ENCODE measurements at regions not wholly inside any gene's neighbourhood (a gene's known extent, or its start where the extent isn't known, plus 50 kb on each side); places are given as distances from the start of the nearest gene placed in this dataset.
"Not testable (repeated sequence)": the region's sequence is repeated elsewhere in the genome, so short reads cannot be mapped to it uniquely, and the experiment has no call there.

DNA sequence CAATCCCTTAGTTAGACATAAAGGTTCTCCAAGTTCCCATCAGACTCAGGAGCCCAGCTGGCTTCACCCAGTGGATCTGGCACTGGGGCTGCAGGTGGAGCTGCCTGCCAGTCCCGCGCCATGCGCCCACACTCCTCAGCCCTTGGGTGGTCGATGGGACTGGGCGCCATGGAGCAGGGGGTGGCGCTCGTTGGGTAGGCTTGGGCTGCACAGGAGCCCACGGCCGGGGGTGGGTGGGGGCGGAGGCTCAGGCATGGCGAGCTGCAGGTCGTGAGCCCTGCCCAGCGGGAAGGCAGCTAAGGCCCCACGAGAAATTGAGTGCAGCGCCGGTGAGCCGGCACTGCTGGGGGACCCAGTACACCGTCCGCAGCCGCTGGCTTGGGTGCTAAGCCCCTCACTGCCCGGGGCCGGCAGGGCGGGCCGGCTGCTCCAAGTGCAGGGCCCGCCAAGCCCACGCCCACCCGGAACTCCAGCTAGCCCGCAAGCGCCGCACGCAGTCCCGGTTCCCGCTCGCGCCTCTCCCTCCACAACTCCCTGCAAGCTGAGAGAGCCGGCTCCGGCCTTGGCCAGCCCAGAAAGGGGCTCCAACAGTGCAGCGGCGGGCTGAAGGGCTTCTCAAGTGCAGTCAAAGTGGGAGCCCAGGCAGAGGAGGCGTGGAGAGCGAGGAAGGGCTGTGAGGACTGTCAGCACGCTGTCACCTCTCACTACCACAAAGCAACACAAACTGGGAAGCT, 584.3 kb upstream of the COBL start:
- TF ChIP-seq, protein P1, sequence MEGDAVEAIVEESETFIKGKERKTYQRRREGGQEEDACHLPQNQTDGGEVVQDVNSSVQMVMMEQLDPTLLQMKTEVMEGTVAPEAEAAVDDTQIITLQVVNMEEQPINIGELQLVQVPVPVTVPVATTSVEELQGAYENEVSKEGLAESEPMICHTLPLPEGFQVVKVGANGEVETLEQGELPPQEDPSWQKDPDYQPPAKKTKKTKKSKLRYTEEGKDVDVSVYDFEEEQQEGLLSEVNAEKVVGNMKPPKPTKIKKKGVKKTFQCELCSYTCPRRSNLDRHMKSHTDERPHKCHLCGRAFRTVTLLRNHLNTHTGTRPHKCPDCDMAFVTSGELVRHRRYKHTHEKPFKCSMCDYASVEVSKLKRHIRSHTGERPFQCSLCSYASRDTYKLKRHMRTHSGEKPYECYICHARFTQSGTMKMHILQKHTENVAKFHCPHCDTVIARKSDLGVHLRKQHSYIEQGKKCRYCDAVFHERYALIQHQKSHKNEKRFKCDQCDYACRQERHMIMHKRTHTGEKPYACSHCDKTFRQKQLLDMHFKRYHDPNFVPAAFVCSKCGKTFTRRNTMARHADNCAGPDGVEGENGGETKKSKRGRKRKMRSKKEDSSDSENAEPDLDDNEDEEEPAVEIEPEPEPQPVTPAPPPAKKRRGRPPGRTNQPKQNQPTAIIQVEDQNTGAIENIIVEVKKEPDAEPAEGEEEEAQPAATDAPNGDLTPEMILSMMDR (IDR thresholded peaks at IDR 0.05), result not testable (repeated sequence)
- not testable (repeated sequence) for TF ChIP-seq ZFX (IDR thresholded peaks at IDR 0.05; ENCODE audit: borderline replicate concordance)

All from 22Rv1 (cell line).